OCI-LY7 (cell line): ENCODE measurements at regions not wholly inside any gene's neighbourhood (a gene's known extent, or its start where the extent isn't known, plus 50 kb on each side); places are given as distances from the start of the nearest gene placed in this dataset.

ENCODE experiments used
- BruUV-seq: library from RNA; stranded (reverse); fragments of 400-500 nt; replicated peaks from 2 replicates; lab custom pipeline; 2021; lab: Mats Ljungman, UMichigan
- CTCF ChIA-PET: fragments of 300-600 bp; sonication (Branson Sonifier 250); formaldehyde crosslinking; loops from one replicate; lab custom pipeline; 2022; ENCODE audit warnings: antibody characterized with exemption; ENCODE audit not compliant: unreplicated experiment; lab: Charles Lee
- POLR2A ChIA-PET: fragments of 300-600 bp; sonication (Branson Sonifier 250); formaldehyde crosslinking; loops from one replicate; lab custom pipeline; 2022; ENCODE audit warnings: antibody characterized with exemption; lab: Charles Lee
- DNase-seq: peaks from one replicate; pipeline ENCODE4 v3.0.0-alpha.2; 2015; ENCODE audit warnings: low spot score
- H2AFZ ChIP-seq: fragments of 200-600 bp; sonication (generic), shearing (Covaris generic); 2 replicates; pipeline ENCODE4 v1.6.1; 2014; ENCODE audit warnings: mild to moderate bottlenecking, antibody characterized with exemption, low read length, moderate library complexity
- H3K27ac ChIP-seq: fragments of 200-600 bp; sonication (generic); 2 replicates; pipeline ENCODE4 v1.5.1; 2014; ENCODE audit warnings: mixed run types, low read depth, mild to moderate bottlenecking, moderate library complexity, low read length, inconsistent platforms; ENCODE audit not compliant: poor library complexity, severe bottlenecking
- H3K36me3 ChIP-seq: fragments of 200-600 bp; sonication (generic); 2 replicates; pipeline ENCODE4 v1.6.1; 2014; ENCODE audit warnings: mild to moderate bottlenecking, antibody characterized with exemption, low read length, moderate library complexity, mixed read lengths; ENCODE audit not compliant: insufficient read depth
- H3K4me1 ChIP-seq: fragments of 200-600 bp; sonication (generic); 2 replicates; pipeline ENCODE4 v1.5.1; 2014; ENCODE audit warnings: mild to moderate bottlenecking, low read length; ENCODE audit not compliant: insufficient read depth, poor library complexity, severe bottlenecking
- H3K4me2 ChIP-seq: fragments of 200-600 bp; sonication (generic); 2 replicates; pipeline ENCODE4 v1.6.1; 2014; ENCODE audit warnings: mild to moderate bottlenecking, low read length
- H3K4me3 ChIP-seq: fragments of 200-600 bp; sonication (generic); 2 replicates; pipeline ENCODE4 v1.5.1; 2014; ENCODE audit warnings: mild to moderate bottlenecking, low read depth, low read length; ENCODE audit not compliant: poor library complexity, severe bottlenecking
- H3K79me2 ChIP-seq: fragments of 200-600 bp; sonication (generic); 2 replicates; pipeline ENCODE4 v1.6.1; 2016; ENCODE audit warnings: low read depth, mild to moderate bottlenecking, low read length, moderate library complexity, mixed read lengths; ENCODE audit not compliant: insufficient read depth
- H3K9me2 ChIP-seq: fragments of 200-600 bp; sonication (generic); 2 replicates; pipeline ENCODE4 v1.6.1; 2016; ENCODE audit warnings: mild to moderate bottlenecking, low read length, mixed read lengths; ENCODE audit not compliant: insufficient read depth
- H3K9me3 ChIP-seq: fragments of 200-600 bp; sonication (generic); 2 replicates; pipeline ENCODE4 v1.6.1; 2014; ENCODE audit warnings: mild to moderate bottlenecking, mixed run types, low read length, mixed read lengths
- H4K20me1 ChIP-seq: fragments of 200-600 bp; sonication (generic); 2 replicates; pipeline ENCODE4 v1.6.1; 2014; ENCODE audit warnings: mild to moderate bottlenecking, antibody characterized with exemption, low read length, moderate library complexity, mixed read lengths; ENCODE audit not compliant: insufficient read depth
- CTCF ChIP-seq: fragments of 200-600 bp; sonication (generic); conservative IDR thresholded peaks from 2 replicates; pipeline ENCODE4 v1.5.1; 2014; ENCODE audit warnings: mild to moderate bottlenecking, antibody characterized with exemption, low read length, moderate library complexity, mixed read lengths
- EZH2phosphoT487 ChIP-seq: fragments of 200-600 bp; sonication (generic); IDR thresholded peaks from 2 replicates; pipeline ENCODE4 v1.6.1; 2018; ENCODE audit warnings: low read depth, borderline replicate concordance, mild to moderate bottlenecking, mixed run types, antibody characterized with exemption, low read length, moderate library complexity, mixed read lengths
- intact Hi-C: fragments of 100-400 bp; cut with micrococcal nuclease; formaldehyde crosslinking; loops from one replicate; pipeline ENCODE4 v1.10.0; 2022; ENCODE audit not compliant: unreplicated experiment

GRCh38 chr2:198401644-198402043 is 597.3 kb downstream of the PLCL1 start:
- no peaks in the 10 kb centered on the region for H3K9me2 ChIP-seq
- TF ChIP-seq CTCF (no peak), EZH2phosphoT487 (no peak)
- no peak overlapping the region for H3K27ac ChIP-seq
- H3K4me2 ChIP-seq = no peak overlapping the region
- H3K4me3 ChIP-seq = no peak overlapping the region
- no peaks in the 10 kb centered on the region for H3K9me3 ChIP-seq
- ChIA-PET POLR2A (no interaction called here), CTCF (no interaction called here)
- H3K36me3 ChIP-seq = no peaks in the 10 kb centered on the region
- BruUV-seq = no TSS peak
- DNase-seq = no peak
- H3K79me2 ChIP-seq = no peaks in the 10 kb centered on the region
- intact Hi-C loops = no loop called here
- peaks cover 11% of the 10 kb centered on the region for H3K4me1 ChIP-seq
- H2AFZ ChIP-seq = peak overlapping the region; percentile 49; the same call in 1 of the 2 replicates
- no peaks in the 10 kb centered on the region for H4K20me1 ChIP-seq

- no TSS peak for BruUV-seq
- TF ChIP-seq EZH2phosphoT487 (no peak), CTCF (no peak)
- no peaks in the 10 kb centered on the region for H3K79me2 ChIP-seq
- intact Hi-C loops = no loop called here
- peaks cover 11% of the 10 kb centered on the region for H3K4me1 ChIP-seq
- no peaks in the 10 kb centered on the region for H4K20me1 ChIP-seq
- peak; percentile 41 for DNase-seq
- H3K9me2 ChIP-seq = no peaks in the 10 kb centered on the region
- no peaks in the 10 kb centered on the region for H3K9me3 ChIP-seq
- no peak overlapping the region for H3K27ac ChIP-seq
- peak overlapping the region; percentile 49; the same call in 1 of the 2 replicates for H2AFZ ChIP-seq
- H3K36me3 ChIP-seq = no peaks in the 10 kb centered on the region
- H3K4me3 ChIP-seq = no peak overlapping the region
- POLR2A ChIA-PET = no interaction called here
- peak overlapping the region; percentile 21 for H3K4me2 ChIP-seq
- CTCF ChIA-PET = no interaction called here
These were observed 596.6 kb downstream of the PLCL1 start for GRCh38 chr2:198400999-198401398.

GRCh38 chr2:198394208-198394607 is 589.8 kb downstream of the PLCL1 start:
- no TSS peak for BruUV-seq
- Histone ChIP-seq H3K4me2 (no peak overlapping the region), H4K20me1 (no peaks in the 10 kb centered on the region), H3K79me2 (no peaks in the 10 kb centered on the region), H3K4me3 (no peak overlapping the region), H3K9me3 (no peaks in the 10 kb centered on the region), H2AFZ (no peak overlapping the region), H3K27ac (no peak overlapping the region), H3K4me1 (no peaks in the 10 kb centered on the region), H3K36me3 (no peaks in the 10 kb centered on the region), H3K9me2 (peaks cover 3% of the 10 kb centered on the region; the same call in 1 of the 2 replicates)
- no peak for TF ChIP-seq CTCF
- no peak for TF ChIP-seq EZH2phosphoT487
- DNase-seq = no peak
- intact Hi-C loops = no loop called here
- ChIA-PET CTCF (no interaction called here), POLR2A (interaction anchor here (0.5 kb wide), 1 partner anchor 705 kb away, joined by 9 read pairs; no protein-coding TSS in a partner anchor)
